Activated CD4-positive, alpha-beta T cell treated with anti-CD3 and anti-CD28 coated beads, Interleukin-10, Interleukin-2, amounts not matched to agents 100 ng/mL and 50 ng/mL, durations not matched to agents 16 hours and 8 hours (primary cell): ENCODE measurements at regions not wholly inside any gene's neighbourhood (a gene's known extent, or its start where the extent isn't known, plus 50 kb on each side); places are given as distances from the start of the nearest gene placed in this dataset.
A peak's percentile ranks its signal among the peaks of the same experiment; 100 is the strongest.

Source experiments
- DNase-seq: peaks from one replicate; pipeline ENCODE4 v3.0.0-alpha.2; 2020

- no peak for DNase-seq
Observed at GRCh38 chr15:39365873-39366272, 215.0 kb upstream of the THBS1 start.

GRCh38 chr15:39367596-39367995, 213.3 kb upstream of the THBS1 start:
- no peak for DNase-seq

GRCh38 chr15:39369768-39370167, 211.1 kb upstream of the THBS1 start:
- no peak for DNase-seq

GRCh38 chr15:39376371-39376909, 204.4 kb upstream of the THBS1 start:
- no peak for DNase-seq

- no peak for DNase-seq
Observed at GRCh38 chr15:39381517-39381916, 199.4 kb upstream of the THBS1 start.

GRCh38 chr15:39388118-39388517, 192.8 kb upstream of the THBS1 start:
- DNase-seq: no peak

GRCh38 chr15:39391230-39391629, 189.6 kb upstream of the THBS1 start:
- DNase-seq: no peak

- DNase-seq: no peak
Observed at GRCh38 chr15:39392469-39393047, 188.3 kb upstream of the THBS1 start.

GRCh38 chr15:39393575-39394335, 187.1 kb upstream of the THBS1 start:
- DNase-seq: peak; percentile 2

GRCh38 chr15:39394496-39394895, 186.4 kb upstream of the THBS1 start:
- no peak for DNase-seq

- no peak for DNase-seq
Observed at GRCh38 chr15:39396979-39397615, 183.8 kb upstream of the THBS1 start.

- DNase-seq: no peak
Observed at GRCh38 chr15:39397883-39398282, 183.0 kb upstream of the THBS1 start.

- no peak for DNase-seq
Observed at GRCh38 chr15:39399600-39399999, 181.3 kb upstream of the THBS1 start.

GRCh38 chr15:39400002-39400401, 180.9 kb upstream of the THBS1 start:
- DNase-seq: no peak

- no peak for DNase-seq
Observed at GRCh38 chr15:39400821-39401550, 179.9 kb upstream of the THBS1 start.

- no peak for DNase-seq
Observed at GRCh38 chr15:39403640-39404117, 177.2 kb upstream of the THBS1 start.

GRCh38 chr15:39404767-39405181, 176.1 kb upstream of the THBS1 start:
- no peak for DNase-seq

- DNase-seq: no peak
Observed at GRCh38 chr15:39406485-39406884, 174.4 kb upstream of the THBS1 start.

- no peak for DNase-seq
Observed at GRCh38 chr15:39407116-39407515, 173.8 kb upstream of the THBS1 start.

GRCh38 chr15:39409876-39410530, 170.9 kb upstream of the THBS1 start:
- DNase-seq: no peak

GRCh38 chr15:39411102-39411989, 169.5 kb upstream of the THBS1 start:
- DNase-seq: peak; percentile 71
